ENCODE measurements at regions not wholly inside any gene's neighbourhood (a gene's known extent, or its start where the extent isn't known, plus 50 kb on each side); places are given as distances from the start of the nearest gene placed in this dataset.

- no peaks in the 10 kb centered on the region for H3K4me1 ChIP-seq (ENCODE audit: control insufficient read depth, insufficient read depth, low read length)
- intact Hi-C loops (cut with micrococcal nuclease), result no loop called here
Measured at GRCh38 chr14:65937960-65938316, 525.4 kb downstream of the FUT8 start.

More at GRCh38 chr14:65937960-65938316, 525.4 kb downstream of the FUT8 start:
- no peaks in the 10 kb centered on the region for H3K36me3 ChIP-seq (ENCODE audit: control insufficient read depth, insufficient read depth, low read length)
- dilution Hi-C loops (cut with HindIII; ENCODE audit: low sequenced_read_pairs, unreplicated experiment), result no loop called here
- no peak overlapping the region for H4K5ac ChIP-seq (ENCODE audit: low read depth, low read length)
- BruUV-seq (replicated peaks), result no TSS peak
- no peak overlapping the region for H2BK20ac ChIP-seq (ENCODE audit: low read depth, low read length)
- no peaks in the 10 kb centered on the region for H3K9me1 ChIP-seq (ENCODE audit: insufficient read depth, low read length)
- POLR2A ChIA-PET (ENCODE audit: unreplicated experiment), result no interaction called here
- H2BK5ac ChIP-seq (ENCODE audit: low read depth, low read length, poor library complexity, severe bottlenecking), result no peak overlapping the region
- in situ Hi-C loops (cut with MboI; ENCODE audit: low sequenced_read_pairs), result no loop called here
- DNase-seq (no peak), ATAC-seq (ENCODE audit: low read depth) (no peak)
- H3K4me2 ChIP-seq (ENCODE audit: low read depth, low read length), result no peak overlapping the region
- H4K8ac ChIP-seq (ENCODE audit: low read depth in 2 of 2, low read length in 2 of 2), result no peak overlapping the region
- no peaks in the 10 kb centered on the region for H3K79me1 ChIP-seq (ENCODE audit: low read depth in 1 of 2, low read length in 2 of 2)
- no peaks in the 10 kb centered on the region for H3K9me3 ChIP-seq (ENCODE audit: control insufficient read depth, insufficient read depth, low read length)
- H2BK15ac ChIP-seq (ENCODE audit: low read depth, low read length), result no peak overlapping the region
- H3K14ac ChIP-seq (replicated peaks; ENCODE audit: low read depth, low read length), result no peak overlapping the region
- H3K18ac ChIP-seq (ENCODE audit: low read depth, low read length), result no peak overlapping the region
- no peak overlapping the region for H3K4me3 ChIP-seq (ENCODE audit: insufficient read depth, low read depth, low read length)
- CTCF ChIA-PET, result no interaction called here
- H2AK9ac ChIP-seq (replicated peaks; ENCODE audit: low read depth, low read length, poor library complexity), result no peak overlapping the region
- H4K91ac ChIP-seq (ENCODE audit: insufficient read depth, low read depth, low read length), result no peak overlapping the region
- H3K9ac ChIP-seq (ENCODE audit: low read depth, low read length), result no peak overlapping the region
- H3K56ac ChIP-seq (ENCODE audit: extremely low read depth, insufficient read depth, low read length), result no peak overlapping the region
- H4K20me1 ChIP-seq (ENCODE audit: insufficient read depth, low read length), result no peaks in the 10 kb centered on the region
- H2BK120ac ChIP-seq (ENCODE audit: low read depth, low read length), result no peak overlapping the region
- TF ChIP-seq RAD21 (IDR thresholded peaks at IDR 0.05; ENCODE audit: low read length), result no peak
- TF ChIP-seq NFE2L2 (IDR thresholded peaks at IDR 0.05; ENCODE audit: low read depth, low read length), result no peak
- TF ChIP-seq CHD1 (IDR thresholded peaks at IDR 0.05; ENCODE audit: low read depth, low read length), result no peak
- no peak for TF ChIP-seq SMC3 (IDR thresholded peaks at IDR 0.05; ENCODE audit: low read depth, low read length)
- no peak for TF ChIP-seq POLR2A (IDR thresholded peaks at IDR 0.05; ENCODE audit: low read depth, low read length)
- TF ChIP-seq MAZ (IDR thresholded peaks at IDR 0.05; ENCODE audit: borderline replicate concordance, low read depth, low read length), result no peak
- no peak for TF ChIP-seq CTCF (conservative IDR thresholded peaks at IDR 0.05; ENCODE audit: low read depth, low read length)
- TF ChIP-seq RCOR1 (IDR thresholded peaks at IDR 0.05; ENCODE audit: insufficient replicate concordance, low read length), result no peak
- no peak for TF ChIP-seq CEBPB (IDR thresholded peaks at IDR 0.05; ENCODE audit: low read depth, low read length)
- no peak for TF ChIP-seq USF2 (IDR thresholded peaks at IDR 0.05; ENCODE audit: low read depth, low read length)
- TF ChIP-seq RFX5 (IDR thresholded peaks at IDR 0.05; ENCODE audit: low read depth, low read length), result no peak
- no peak for TF ChIP-seq ELK1 (IDR thresholded peaks at IDR 0.05; ENCODE audit: borderline replicate concordance, low read depth, low read length)
- TF ChIP-seq BHLHE40 (IDR thresholded peaks at IDR 0.05; ENCODE audit: low read depth, low read length), result no peak
- TF ChIP-seq FOS (IDR thresholded peaks at IDR 0.05; ENCODE audit: low read depth, low read length), result no peak
- no peak for TF ChIP-seq MAFK (IDR thresholded peaks at IDR 0.05; ENCODE audit: low read depth, low read length)
- TF ChIP-seq MXI1 (IDR thresholded peaks at IDR 0.05; ENCODE audit: borderline replicate concordance, low read depth, low read length), result no peak
- H3K4ac ChIP-seq (ENCODE audit: low read depth, low read length), result no peak overlapping the region
- no peak overlapping the region for H2AK5ac ChIP-seq (ENCODE audit: low read depth, low read length)
- H2AFZ ChIP-seq (replicated peaks; ENCODE audit: low read length, poor library complexity), result no peak overlapping the region
- no peaks in the 10 kb centered on the region for H3K27me3 ChIP-seq (ENCODE audit: control insufficient read depth, insufficient read depth, low read length)
- H3K23ac ChIP-seq (ENCODE audit: low read depth, low read length), result no peak overlapping the region
- no peak overlapping the region for H3K27ac ChIP-seq (ENCODE audit: insufficient read depth, low read length)
